GM21447 (cell line): ENCODE measurements at regions not wholly inside any gene's neighbourhood (a gene's known extent, or its start where the extent isn't known, plus 50 kb on each side); places are given as distances from the start of the nearest gene placed in this dataset.

Source experiments
- ATAC-seq: cut with Tn5 transposase; IDR thresholded peaks from one replicate; pipeline ENCODE4 v1.9.1; 2021; ENCODE audit not compliant: unreplicated experiment

GRCh38 chr3:18047052-18047451 lies 304.6 kb upstream of the TBC1D5 start:
- ATAC-seq = no peak

- no peak for ATAC-seq
These were observed 303.9 kb upstream of the TBC1D5 start for GRCh38 chr3:18046131-18046915.

- ATAC-seq = no peak
These were observed 302.8 kb upstream of the TBC1D5 start for GRCh38 chr3:18044971-18045880.

GRCh38 chr3:18044191-18044590 lies 301.8 kb upstream of the TBC1D5 start:
- no peak for ATAC-seq

GRCh38 chr3:18036450-18036815 lies 294.0 kb upstream of the TBC1D5 start:
- ATAC-seq = no peak

- no peak for ATAC-seq
These were observed 293.4 kb upstream of the TBC1D5 start for GRCh38 chr3:18035641-18036449.

- no peak for ATAC-seq
These were observed 291.2 kb upstream of the TBC1D5 start for GRCh38 chr3:18033581-18034108.

GRCh38 chr3:18030371-18030870 lies 288.0 kb upstream of the TBC1D5 start:
- no peak for ATAC-seq

- no peak for ATAC-seq
These were observed 284.9 kb upstream of the TBC1D5 start for GRCh38 chr3:18027161-18027939.

GRCh38 chr3:18024715-18025114 lies 282.3 kb upstream of the TBC1D5 start:
- ATAC-seq = no peak

- no peak for ATAC-seq
These were observed 276.7 kb upstream of the TBC1D5 start for GRCh38 chr3:18019161-18019495.

GRCh38 chr3:18018491-18019160 lies 276.2 kb upstream of the TBC1D5 start:
- no peak for ATAC-seq

- ATAC-seq = no peak
These were observed 273.9 kb upstream of the TBC1D5 start for GRCh38 chr3:18016366-18016765.

- no peak for ATAC-seq
These were observed 270.5 kb upstream of the TBC1D5 start for GRCh38 chr3:18012933-18013332.

GRCh38 chr3:18012436-18012835 lies 270.0 kb upstream of the TBC1D5 start:
- ATAC-seq = no peak

GRCh38 chr3:18011387-18011786 lies 269.0 kb upstream of the TBC1D5 start:
- ATAC-seq = no peak

- no peak for ATAC-seq
These were observed 267.6 kb upstream of the TBC1D5 start for GRCh38 chr3:18010001-18010400.

- ATAC-seq = no peak
These were observed 266.4 kb upstream of the TBC1D5 start for GRCh38 chr3:18008706-18009368.

- no peak for ATAC-seq
These were observed 265.5 kb upstream of the TBC1D5 start for GRCh38 chr3:18007980-18008379.
